Endothelial cell of umbilical vein (primary cell): ENCODE measurements at regions not wholly inside any gene's neighbourhood (a gene's known extent, or its start where the extent isn't known, plus 50 kb on each side); places are given as distances from the start of the nearest gene placed in this dataset.

Experiments
- CTCF ChIP-seq, 2 donors: IDR thresholded peaks; 1 replicate in 1 of 2; 2 replicates in 1 of 2; pipeline ENCODE4 v1.5.1; 2011; ENCODE audit warnings: low read length in 2 of 2, mild to moderate bottlenecking in 2 of 2, moderate library complexity in 2 of 2, control low read depth in 1 of 2, inconsistent platforms in 1 of 2, low read depth in 1 of 2; ENCODE audit not compliant: insufficient read depth in 1 of 2; ENCODE audit errors: extremely low read depth in 1 of 2
- EZH2 ChIP-seq: IDR thresholded peaks from 2 replicates; pipeline ENCODE4 v1.6.1; 2012; ENCODE audit warnings: borderline replicate concordance, low read depth, mild to moderate bottlenecking, moderate library complexity, low read length, inconsistent platforms; ENCODE audit not compliant: severe bottlenecking
- FOS ChIP-seq: IDR thresholded peaks from 2 replicates; pipeline ENCODE4 v1.6.1; 2011; ENCODE audit warnings: mild to moderate bottlenecking, low read length, moderate library complexity, borderline replicate concordance; ENCODE audit not compliant: insufficient read depth
- GATA2 ChIP-seq: IDR thresholded peaks from 2 replicates; pipeline ENCODE4 v1.7.0; 2011; ENCODE audit warnings: low read depth, mild to moderate bottlenecking, moderate library complexity, mixed read lengths, low read length; ENCODE audit not compliant: insufficient read length, insufficient read depth
- JUN ChIP-seq: IDR thresholded peaks from 2 replicates; pipeline ENCODE4 v1.6.1; 2011; ENCODE audit warnings: borderline replicate concordance, low read depth; ENCODE audit not compliant: insufficient read length, insufficient read depth
- MAX ChIP-seq: IDR thresholded peaks from 2 replicates; pipeline ENCODE4 v1.6.1; 2011; ENCODE audit not compliant: insufficient read depth, insufficient read length
- POLR2A ChIP-seq: IDR thresholded peaks from 2 replicates; pipeline ENCODE4 v1.6.1; 2012; ENCODE audit warnings: low read depth, mild to moderate bottlenecking, control low read depth, low read length
- POLR2AphosphoS5 ChIP-seq: IDR thresholded peaks from 2 replicates; pipeline ENCODE4 v1.6.1; 2012; ENCODE audit warnings: low read depth, mild to moderate bottlenecking, control low read depth, low read length, moderate library complexity; ENCODE audit not compliant: insufficient read depth

GRCh38 chr13:105972306-105972721 lies 563.1 kb downstream of the EFNB2 start:
- TF ChIP-seq JUN (no peak), CTCF (IDR thresholded peaks at IDR 0.05; ENCODE audit: extremely low read depth in 1 of 2, insufficient read depth in 1 of 2, low read depth in 1 of 2, low read length in 2 of 2) (no peak), POLR2AphosphoS5 (no peak), POLR2A (no peak), EZH2 (no peak), MAX (no peak), FOS (no peak), GATA2 (no peak)
